ENCODE measurements at regions not wholly inside any gene's neighbourhood (a gene's known extent, or its start where the extent isn't known, plus 50 kb on each side); places are given as distances from the start of the nearest gene placed in this dataset.

GRCh38 chr9:26768145-26768544 lies 124.5 kb downstream of the CAAP1 start:
- TF ChIP-seq CTCF (conservative IDR thresholded peaks at IDR 0.05; ENCODE audit: low read length) (no peak), EZH2phosphoT487 (IDR thresholded peaks at IDR 0.05; ENCODE audit: borderline replicate concordance) (no peak)
